HEK293T (cell line): ENCODE measurements at regions not wholly inside any gene's neighbourhood (a gene's known extent, or its start where the extent isn't known, plus 50 kb on each side); places are given as distances from the start of the nearest gene placed in this dataset.

Experiments used
- BHLHE40 ChIP-seq: fragments of 450-650 bp; IDR thresholded peaks from 2 replicates; pipeline ENCODE4 v1.6.1; 2016; ENCODE audit warnings: mild to moderate bottlenecking, moderate library complexity, borderline replicate concordance
- CTBP1 ChIP-seq: fragments of 450-650 bp; IDR thresholded peaks from 2 replicates; pipeline ENCODE4 v1.6.1; 2016; ENCODE audit warnings: borderline replicate concordance
- ELF4 ChIP-seq: fragments of 450-650 bp; IDR thresholded peaks from 2 replicates; pipeline ENCODE4 v1.6.1; 2017; ENCODE audit warnings: antibody characterized with exemption
- FOXA1 ChIP-seq: fragments of 450-650 bp; IDR thresholded peaks from 2 replicates; pipeline ENCODE4 v1.6.1; 2016; ENCODE audit warnings: mild to moderate bottlenecking
- FOXM1 ChIP-seq: fragments of 450-650 bp; IDR thresholded peaks from 2 replicates; pipeline ENCODE4 v1.6.1; 2017; ENCODE audit warnings: mild to moderate bottlenecking, borderline replicate concordance
- L3MBTL2 ChIP-seq: fragments of 450-650 bp; conservative IDR thresholded peaks from 2 replicates; pipeline ENCODE4 v1.6.1; 2016; ENCODE audit warnings: mild to moderate bottlenecking
- LEF1 ChIP-seq: fragments of 450-650 bp; IDR thresholded peaks from 2 replicates; pipeline ENCODE4 v1.6.1; 2017; ENCODE audit warnings: mild to moderate bottlenecking, borderline replicate concordance
- NFRKB ChIP-seq: fragments of 450-650 bp; IDR thresholded peaks from 2 replicates; pipeline ENCODE4 v1.6.1; 2016; ENCODE audit warnings: mild to moderate bottlenecking, moderate library complexity
- PKNOX1 ChIP-seq: fragments of 450-650 bp; IDR thresholded peaks from 2 replicates; pipeline ENCODE4 v1.6.1; 2016
- SP1 ChIP-seq: fragments of 450-650 bp; IDR thresholded peaks from 2 replicates; pipeline ENCODE4 v1.6.1; 2017
- TARDBP ChIP-seq: fragments of 450-650 bp; IDR thresholded peaks from 2 replicates; pipeline ENCODE4 v1.6.1; 2016
- ZNF384 ChIP-seq: fragments of 450-650 bp; IDR thresholded peaks from 2 replicates; pipeline ENCODE4 v1.6.1; 2016

- TF ChIP-seq L3MBTL2 (no peak), FOXM1 (no peak), SP1 (no peak), CTBP1 (no peak), LEF1 (no peak), BHLHE40 (no peak), FOXA1 (no peak), ZNF384 (no peak), NFRKB (no peak), TARDBP (no peak), ELF4 (no peak), PKNOX1 (no peak)
Observed at GRCh38 chrX:84710611-84711010, 208.4 kb upstream of the HDX start.
